ENCODE measurements at regions not wholly inside any gene's neighbourhood (a gene's known extent, or its start where the extent isn't known, plus 50 kb on each side); places are given as distances from the start of the nearest gene placed in this dataset.
"Not testable (repeated sequence)": the region's sequence is repeated elsewhere in the genome, so short reads cannot be mapped to it uniquely, and the experiment has no call there.

- TF ChIP-seq POLR2A (IDR thresholded peaks at IDR 0.05) (no peak), CTCF (IDR thresholded peaks at IDR 0.05) (no peak)
Observed at GRCh38 chr10:57593983-57594573, 673.6 kb downstream of the IPMK start.

GRCh38 chr10:57579926-57580325, 687.8 kb downstream of the IPMK start:
- Histone ChIP-seq H3K9me3 (peaks cover 0 to 6% (median 0%) of the 10 kb centered on the region in 3 donors), H3K27me3 (no peaks in the 10 kb centered on the region), H3K36me3 (no peaks in the 10 kb centered on the region), H3K4me3 (no peak overlapping the region), H3K4me1 (no peaks in the 10 kb centered on the region), H3K27ac (no peak overlapping the region)
- intact Hi-C loops (cut with DNase I), result no loop called here
- no peak for DNase-seq
- TF ChIP-seq CTCF (IDR thresholded peaks at IDR 0.05) (no peak), POLR2A (IDR thresholded peaks at IDR 0.05) (no peak)

More at GRCh38 chr10:57593983-57594573, 673.6 kb downstream of the IPMK start:
- intact Hi-C loops (cut with DNase I), result no loop called here
- Histone ChIP-seq H3K4me1 (no peaks in the 10 kb centered on the region), H3K36me3 (no peaks in the 10 kb centered on the region), H3K4me3 (no peak overlapping the region), H3K27me3 (no peaks in the 10 kb centered on the region), H3K9me3 (no peaks in the 10 kb centered on the region), H3K27ac (no peak overlapping the region)
- no peak for DNase-seq
- WGBS, 2 donors, result 91 to 94% methylated on average over 1 of the region's 1 CpG

- Histone ChIP-seq H3K4me3 (no peak overlapping the region), H3K36me3 (no peaks in the 10 kb centered on the region), H3K27me3 (no peaks in the 10 kb centered on the region), H3K9me3 (peaks cover 0 to 4% (median 0%) of the 10 kb centered on the region in 3 donors), H3K4me1 (no peaks in the 10 kb centered on the region), H3K27ac (no peak overlapping the region)
- intact Hi-C loops (cut with DNase I), result no loop called here
- TF ChIP-seq POLR2A (IDR thresholded peaks at IDR 0.05) (no peak), CTCF (IDR thresholded peaks at IDR 0.05) (no peak)
- DNase-seq, result no peak
Observed at GRCh38 chr10:57562211-57562610, 705.5 kb downstream of the IPMK start.

GRCh38 chr10:57551774-57552173, 715.9 kb downstream of the IPMK start:
- peaks cover 0 to 15% (median 0%) of the 10 kb centered on the region in 3 donors for H3K9me3 ChIP-seq
- H3K36me3 ChIP-seq; H3K27me3 ChIP-seq; DNase-seq; intact Hi-C loops (cut with DNase I); H3K27ac ChIP-seq; H3K4me1 ChIP-seq; H3K4me3 ChIP-seq: not testable (repeated sequence)
- 75 to 77% methylated on average over 4 to 5 of the region's 5 CpGs for WGBS, 2 donors

GRCh38 chr10:57535306-57535705, 732.4 kb downstream of the IPMK start:
- intact Hi-C loops (cut with DNase I), result no loop called here
- no peak for TF ChIP-seq POLR2A (IDR thresholded peaks at IDR 0.05)
- no peak for TF ChIP-seq CTCF (IDR thresholded peaks at IDR 0.05)
- no peak for DNase-seq
- Histone ChIP-seq H3K9me3 (no peaks in the 10 kb centered on the region), H3K27ac (no peak overlapping the region), H3K4me1 (no peaks in the 10 kb centered on the region), H3K4me3 (no peak overlapping the region), H3K36me3 (no peaks in the 10 kb centered on the region), H3K27me3 (no peaks in the 10 kb centered on the region)
- WGBS, 2 donors, result 59 to 84% methylated on average over 3 of the region's 3 CpGs

- no peak for TF ChIP-seq POLR2A (IDR thresholded peaks at IDR 0.05)
- no peak for TF ChIP-seq CTCF (IDR thresholded peaks at IDR 0.05)
- intact Hi-C loops (cut with DNase I), result no loop called here
- no peaks in the 10 kb centered on the region for H3K27me3 ChIP-seq
- H3K4me3 ChIP-seq, result no peak overlapping the region
- no peak overlapping the region for H3K27ac ChIP-seq
- 77 to 79% methylated on average over 9 of the region's 9 CpGs for WGBS, 2 donors
- no peak for DNase-seq
- H3K4me1 ChIP-seq, result no peaks in the 10 kb centered on the region
- H3K9me3 ChIP-seq, result no peaks in the 10 kb centered on the region
- no peaks in the 10 kb centered on the region for H3K36me3 ChIP-seq
Observed at GRCh38 chr10:57513637-57514036, 754.1 kb downstream of the IPMK start.

Measured in esophagus squamous epithelium (tissue), 5 donors.